GM21619 (cell line): ENCODE measurements at regions not wholly inside any gene's neighbourhood (a gene's known extent, or its start where the extent isn't known, plus 50 kb on each side); places are given as distances from the start of the nearest gene placed in this dataset.
"Not testable (repeated sequence)": the region's sequence is repeated elsewhere in the genome, so short reads cannot be mapped to it uniquely, and the experiment has no call there.

Experiments
- ATAC-seq: cut with Tn5 transposase; IDR thresholded peaks from one replicate; pipeline ENCODE4 v1.9.1; 2021; ENCODE audit not compliant: unreplicated experiment

DNA sequence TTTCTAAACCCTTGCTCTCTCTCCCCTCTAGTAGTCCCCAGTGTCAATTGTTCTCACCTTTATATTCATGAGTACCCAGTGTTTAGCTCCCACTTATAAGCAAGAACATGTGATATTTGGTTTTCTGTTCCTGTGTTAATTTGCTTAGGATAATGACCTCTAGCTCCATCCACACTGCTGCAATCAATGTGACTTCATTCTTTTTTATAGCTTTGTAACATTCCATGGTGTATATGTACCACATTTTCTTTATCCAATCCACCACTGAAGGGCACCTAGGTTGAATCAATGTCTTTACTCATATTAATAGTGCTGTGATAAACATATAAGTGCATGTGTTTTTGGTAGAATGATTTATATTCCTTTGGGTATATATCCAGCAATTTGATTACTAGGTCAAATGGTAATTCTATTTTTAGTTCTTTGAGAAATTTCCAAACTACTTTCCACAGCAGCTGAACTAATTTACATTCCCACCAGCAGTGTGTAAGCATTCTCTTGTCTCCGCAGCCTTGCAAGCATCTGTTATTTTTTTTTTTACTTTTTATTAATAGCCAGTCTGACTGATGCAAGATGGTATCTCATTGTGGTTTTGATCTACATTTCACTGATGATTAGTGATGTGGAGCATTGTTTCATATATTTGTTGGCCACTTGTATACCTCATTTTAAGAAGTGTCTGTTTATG lies 277.8 kb downstream of the LTN1 start:
- no peak for ATAC-seq

DNA sequence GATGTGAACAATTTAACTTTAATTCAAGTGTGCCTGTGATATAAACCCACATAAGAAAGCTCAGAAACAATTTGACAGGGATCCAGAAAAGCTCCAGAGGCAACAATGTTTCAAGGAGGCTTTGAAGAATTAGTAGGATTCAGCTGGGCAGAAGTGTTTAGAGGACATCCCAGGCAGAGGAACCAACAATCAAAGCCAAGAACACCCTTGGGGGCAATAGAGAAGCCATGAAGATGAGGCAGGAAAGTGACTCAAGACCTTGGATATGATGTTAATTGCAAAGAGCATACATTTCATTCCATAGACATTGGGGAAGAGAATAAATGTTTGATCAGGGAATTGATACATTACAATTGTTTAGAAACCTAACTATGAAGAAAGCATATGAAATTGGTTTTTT lies 280.3 kb downstream of the LTN1 start:
- no peak for ATAC-seq

DNA sequence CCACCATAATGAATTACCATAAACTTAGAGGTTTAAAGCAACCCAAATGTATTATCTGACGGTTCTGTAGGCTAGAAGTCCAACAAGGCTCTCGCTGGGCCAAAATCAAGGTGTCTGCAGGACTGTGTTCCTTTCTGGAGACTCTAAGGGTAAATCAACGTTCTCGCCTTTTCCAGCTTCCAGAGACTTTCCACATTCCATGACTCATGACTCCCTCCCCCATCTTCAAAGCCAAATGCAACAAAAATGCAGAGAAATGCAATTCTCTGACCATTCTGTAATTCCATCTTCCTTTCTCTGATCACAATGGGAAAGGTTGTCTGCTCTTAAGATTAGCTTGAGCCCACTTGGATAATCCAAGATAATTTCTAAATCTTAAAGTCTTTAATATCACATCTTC lies 287.1 kb downstream of the LTN1 start:
- ATAC-seq = no peak

DNA sequence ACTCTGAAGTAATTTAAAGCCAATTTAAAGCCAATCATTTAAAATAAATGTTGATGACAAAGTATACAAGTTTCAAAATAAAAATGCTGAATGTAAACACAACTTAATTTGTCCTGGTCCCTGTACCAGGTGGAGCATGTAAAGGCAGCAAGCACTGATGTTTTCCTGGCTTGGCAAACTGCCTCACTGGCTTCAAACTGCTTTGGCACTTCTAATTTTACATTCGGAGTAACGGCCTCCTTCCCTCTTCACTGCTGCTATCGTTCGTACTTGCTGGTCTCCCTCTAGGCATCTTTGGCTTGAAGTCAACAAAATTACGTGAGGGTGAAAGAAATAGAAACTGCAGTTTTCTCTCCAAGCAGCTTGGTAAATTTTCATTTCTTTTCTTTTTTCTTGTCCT lies 287.9 kb downstream of the LTN1 start:
- no peak for ATAC-seq

DNA sequence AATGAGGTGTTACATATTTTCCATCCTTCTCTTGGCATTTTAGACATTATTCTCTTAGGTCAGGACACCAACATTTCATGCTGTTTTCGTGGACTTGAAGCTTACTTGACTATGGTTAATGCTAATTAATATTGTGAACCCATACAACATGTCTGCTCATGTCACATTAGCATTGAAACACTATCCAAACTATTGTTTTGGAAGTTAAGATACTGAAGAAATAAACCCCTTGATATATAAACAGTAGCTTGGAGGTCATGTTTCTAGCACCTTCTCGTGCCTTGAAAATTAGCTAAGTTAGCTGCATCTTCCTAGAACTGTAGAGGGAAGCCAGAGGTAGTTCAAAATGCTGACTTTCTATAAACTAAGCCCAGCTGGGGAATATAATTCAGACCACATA lies 288.8 kb downstream of the LTN1 start:
- no peak for ATAC-seq

DNA sequence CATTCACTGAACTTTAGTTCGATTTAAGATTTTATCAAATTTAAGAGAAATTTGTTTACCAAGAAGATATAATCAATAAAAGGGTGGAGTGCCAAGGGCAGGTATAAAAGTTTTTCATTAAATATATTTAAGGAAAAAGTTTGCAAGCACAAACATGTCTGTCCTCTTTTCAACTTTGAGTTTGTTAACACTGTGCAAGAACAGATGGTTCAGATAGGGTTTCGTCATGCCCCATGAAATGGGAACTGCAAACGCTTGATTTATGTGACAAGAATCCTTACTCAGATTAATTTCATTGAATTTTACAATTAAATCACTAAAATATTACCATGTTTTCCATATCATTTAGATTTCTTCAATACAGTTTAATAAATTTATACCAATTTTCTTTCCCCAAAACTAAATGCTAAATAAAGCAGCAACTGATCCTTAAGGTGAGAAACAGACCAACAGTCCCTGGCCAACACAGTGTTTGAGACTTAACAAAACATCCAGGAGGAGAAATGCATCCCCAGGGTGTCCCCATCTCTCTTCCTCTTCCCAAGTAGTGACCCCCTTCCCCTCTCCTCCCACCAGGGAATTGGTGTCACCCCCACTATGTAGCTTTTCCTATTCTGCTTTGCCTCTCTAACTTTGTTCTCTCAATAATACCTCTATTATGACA lies 292.9 kb downstream of the LTN1 start:
- no peak for ATAC-seq

DNA sequence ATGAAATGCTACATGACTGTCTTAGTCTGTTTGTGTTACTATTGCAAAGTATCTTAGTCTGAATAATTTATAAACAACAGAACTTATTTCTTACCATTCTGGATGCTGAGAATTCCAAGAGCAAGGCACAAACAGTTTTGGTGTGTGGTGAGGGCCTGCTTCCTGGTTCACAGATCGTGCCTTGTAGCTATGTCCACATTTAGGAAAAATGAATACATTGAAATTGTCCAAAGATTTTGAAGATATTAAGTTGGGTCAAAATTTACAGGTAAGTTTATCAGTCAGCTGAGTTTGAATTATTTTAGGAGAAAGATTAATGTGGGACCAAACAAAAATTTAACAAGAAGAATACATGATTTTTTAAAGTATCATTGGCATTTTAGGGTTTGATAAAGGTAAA lies 293.5 kb downstream of the LTN1 start:
- ATAC-seq = no peak

DNA sequence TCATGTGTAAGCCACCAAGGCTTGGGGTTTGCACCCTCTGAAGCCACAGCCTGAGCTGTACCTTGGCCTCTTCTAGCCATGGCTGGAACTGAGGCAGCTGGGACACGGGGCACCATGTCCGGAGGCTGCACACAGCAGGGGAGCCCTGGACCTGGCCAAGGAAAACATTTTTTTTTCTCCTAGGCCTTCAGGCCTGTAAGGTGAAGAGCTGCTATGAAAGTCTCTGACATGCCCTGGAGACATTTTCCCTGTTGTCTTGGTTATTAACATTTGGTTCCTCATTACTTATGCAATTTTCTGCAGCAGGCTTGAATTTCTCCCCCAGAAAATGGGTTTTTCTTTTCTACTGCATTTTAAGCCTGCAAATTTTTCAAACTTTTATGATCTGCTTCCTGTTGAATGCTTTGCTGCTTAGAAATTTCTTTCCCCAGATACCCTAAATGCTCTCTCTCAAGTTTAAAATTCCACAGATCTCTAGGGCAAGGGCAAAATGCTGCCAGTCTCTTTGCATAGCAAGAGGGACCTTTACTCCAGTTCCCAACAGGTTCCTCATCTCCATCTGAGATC lies 295.8 kb downstream of the LTN1 start:
- ATAC-seq = no peak

DNA sequence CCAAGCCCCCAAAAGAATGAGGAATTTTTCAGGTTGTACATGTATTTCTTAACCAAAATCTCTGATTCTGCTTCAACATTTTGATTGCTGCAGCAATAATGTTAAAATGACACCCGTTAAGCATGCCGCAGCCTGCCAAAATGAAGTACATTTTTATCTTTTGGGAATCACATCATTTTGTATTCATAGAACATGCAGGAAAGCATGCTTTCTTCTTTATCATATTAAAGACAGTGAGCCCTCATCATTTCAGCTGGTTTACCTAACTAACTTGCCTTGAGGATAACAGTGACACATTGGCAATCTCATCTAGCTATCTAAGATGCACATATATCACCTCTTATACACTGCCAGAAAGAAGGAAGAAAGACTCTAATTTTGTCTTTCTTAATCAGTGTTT lies 299.2 kb downstream of the LTN1 start:
- ATAC-seq = no peak

DNA sequence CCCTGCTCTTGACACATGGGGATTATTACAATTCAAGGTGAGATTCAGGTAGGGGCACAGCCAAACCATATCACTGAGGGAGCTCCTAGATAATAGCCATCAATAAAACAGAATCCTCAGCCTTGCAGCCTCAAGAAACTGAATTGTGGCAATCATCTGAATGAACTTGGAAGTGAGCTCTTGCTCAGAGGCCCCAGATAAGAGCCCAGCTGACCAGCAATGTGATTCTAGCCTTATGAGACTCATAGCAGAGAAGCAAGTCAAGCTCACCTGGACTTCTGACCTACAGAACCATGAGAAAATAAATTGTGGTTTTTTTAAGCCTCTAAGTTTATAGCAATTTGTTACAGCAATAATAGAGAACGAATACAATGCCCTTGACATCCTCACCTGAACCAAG lies 302.5 kb downstream of the LTN1 start:
- no peak for ATAC-seq

DNA sequence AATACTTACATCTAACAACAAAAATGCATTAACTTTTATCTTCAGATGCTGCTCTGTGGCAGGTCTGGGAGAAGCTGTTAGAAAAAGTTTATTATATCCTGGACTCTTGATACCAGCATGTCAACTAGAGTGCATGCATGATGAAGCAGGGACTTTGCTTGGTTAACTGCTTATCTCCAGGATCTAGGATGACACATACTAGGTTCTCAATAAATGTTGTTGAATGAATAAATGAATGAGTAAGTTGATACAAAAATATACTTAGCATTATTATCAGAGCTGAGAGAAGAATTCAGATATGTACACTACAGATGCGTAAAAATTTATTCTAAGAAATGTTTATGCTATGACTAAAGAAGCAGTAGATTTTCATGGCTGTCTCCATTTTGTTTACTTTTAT lies 304.3 kb downstream of the LTN1 start:
- no peak for ATAC-seq

DNA sequence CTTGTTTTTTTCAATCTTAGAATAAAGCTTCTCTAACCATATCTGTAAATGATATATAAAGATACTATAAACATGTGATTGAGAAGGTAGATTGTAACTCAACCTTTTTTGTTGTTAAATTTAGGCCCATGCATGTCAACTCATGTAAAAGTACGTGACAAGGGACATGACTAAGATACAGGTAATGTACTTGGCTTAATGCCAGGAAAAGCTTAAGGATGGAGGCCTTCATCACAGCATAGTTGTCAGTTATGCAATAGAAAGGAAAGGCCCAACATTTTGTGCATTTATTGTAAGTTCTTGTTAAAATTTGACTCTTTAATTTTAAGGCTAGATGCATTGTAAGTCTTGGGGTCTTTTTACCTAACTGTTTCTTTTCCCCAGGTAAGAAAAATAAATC lies 305.1 kb downstream of the LTN1 start:
- no peak for ATAC-seq

DNA sequence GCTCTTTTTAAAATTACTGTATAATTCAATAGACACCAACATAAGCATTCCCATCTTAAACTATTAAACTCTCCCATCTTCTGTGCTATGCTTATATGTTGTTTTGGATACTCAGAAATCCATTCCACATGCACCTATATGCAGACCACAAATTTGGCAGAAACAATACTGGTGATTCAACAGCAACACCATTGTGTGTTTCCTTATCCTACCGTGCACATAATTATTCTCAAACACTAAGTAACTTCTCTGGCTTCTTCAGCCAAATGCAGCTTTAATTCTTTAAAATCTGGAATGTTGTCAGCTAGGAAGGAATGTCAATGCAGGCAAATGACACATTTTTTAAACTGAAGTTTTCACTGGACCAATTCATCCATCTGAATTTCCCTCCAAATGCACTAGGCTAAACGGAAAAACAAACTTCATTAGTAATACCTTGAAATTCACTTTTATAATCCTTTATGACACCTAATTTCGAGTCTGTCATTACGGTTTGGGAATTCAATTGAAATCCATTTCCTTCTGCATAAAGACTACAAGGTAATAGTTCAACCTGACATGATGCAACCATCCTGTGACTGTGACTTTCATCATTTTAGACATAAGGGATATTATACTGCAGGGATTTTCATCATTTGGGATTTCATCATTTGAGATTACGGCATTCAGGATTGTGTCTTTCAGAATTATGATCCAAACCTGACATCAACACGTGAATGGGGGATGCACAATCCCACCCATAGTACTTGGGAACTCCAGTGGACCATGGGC lies 308.5 kb downstream of the LTN1 start:
- no peak for ATAC-seq

DNA sequence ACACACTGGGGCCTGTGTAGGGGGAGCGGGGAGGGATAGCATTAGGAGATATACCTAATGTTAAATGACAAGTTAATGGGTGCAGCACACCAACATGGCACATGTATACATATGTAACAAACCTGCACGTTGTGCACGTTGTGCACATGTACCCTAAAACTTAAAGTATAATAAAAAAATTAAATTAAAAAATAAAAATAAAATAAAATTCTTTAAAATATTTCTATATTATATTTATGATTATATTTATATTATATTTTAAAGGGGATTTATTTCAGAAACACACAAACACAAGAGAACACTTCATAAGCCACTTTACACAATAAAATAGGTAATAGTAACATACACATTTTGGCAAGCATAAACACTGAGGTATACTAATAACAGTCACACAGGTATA lies 309.8 kb downstream of the LTN1 start:
- not testable (repeated sequence) for ATAC-seq

DNA sequence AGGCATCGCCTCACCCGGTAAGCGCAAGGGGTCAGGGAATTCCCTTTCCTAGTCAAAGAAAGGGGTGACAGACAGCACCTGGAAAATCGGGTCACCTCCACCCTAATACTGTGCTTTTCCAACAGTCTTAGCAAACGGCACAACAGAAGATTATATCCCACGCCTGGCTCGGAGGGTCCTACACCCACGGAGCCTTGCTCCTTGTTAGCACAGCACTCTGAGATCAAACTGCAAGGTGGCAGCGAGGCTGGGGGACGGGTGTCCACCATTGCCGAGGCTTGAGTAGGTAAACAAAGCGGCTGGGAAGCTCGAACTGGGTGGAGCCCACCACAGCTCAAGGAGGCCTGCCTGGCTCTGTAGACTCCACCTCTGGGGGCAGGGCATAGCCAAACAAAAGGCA lies 315.6 kb downstream of the LTN1 start:
- not testable (repeated sequence) for ATAC-seq

DNA sequence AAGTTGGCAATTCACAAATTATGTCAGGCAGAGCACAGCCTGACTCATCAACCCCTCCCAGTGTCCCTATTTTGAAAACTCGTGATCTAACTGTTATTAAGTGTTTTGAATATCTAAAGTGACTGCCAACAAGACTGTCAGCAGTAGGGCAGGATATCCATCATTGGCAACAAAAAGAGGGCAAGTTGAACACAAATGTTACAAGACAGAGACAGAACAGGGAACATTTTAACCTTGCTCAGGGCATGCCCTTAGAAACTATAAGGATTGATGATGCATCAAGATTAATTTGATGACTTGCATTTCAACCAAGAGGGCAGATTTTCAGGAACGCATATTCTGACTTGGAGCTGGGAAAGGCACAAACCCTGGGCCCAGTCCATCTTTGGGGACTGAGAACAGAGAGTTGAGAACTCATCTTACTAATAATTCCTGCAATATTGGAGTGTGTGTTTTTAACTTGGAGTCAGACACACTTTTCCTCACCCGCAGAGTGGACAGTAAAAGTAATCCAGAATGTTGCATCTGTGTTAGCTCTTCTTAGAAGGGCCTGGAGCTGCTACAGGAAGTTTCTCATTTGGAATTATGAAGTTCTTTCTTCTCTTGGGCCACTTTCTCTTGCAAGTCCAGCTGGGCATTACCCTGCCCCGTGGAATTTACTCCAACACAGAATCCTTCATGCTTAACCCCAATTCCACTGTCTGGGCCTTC lies 317.2 kb downstream of the LTN1 start:
- ATAC-seq = no peak

DNA sequence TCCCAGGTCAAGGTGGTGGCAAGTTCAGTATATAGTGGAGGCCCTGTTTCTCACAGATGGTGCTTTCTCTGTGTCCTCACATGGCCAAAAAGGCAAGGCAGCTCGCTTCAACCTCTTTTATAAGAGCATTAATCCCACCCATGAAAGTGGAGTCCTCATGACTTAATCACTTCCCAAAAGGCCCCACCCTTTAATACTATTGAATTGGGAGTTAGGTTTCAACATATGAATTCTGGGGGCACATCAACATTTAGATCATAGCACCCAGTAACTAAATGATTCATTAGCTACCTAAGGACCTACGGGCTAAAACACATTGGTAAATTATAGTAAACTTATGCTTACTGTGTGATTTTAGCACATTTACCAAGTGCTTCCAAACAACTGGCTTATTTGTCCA lies 317.9 kb downstream of the LTN1 start:
- ATAC-seq = no peak

DNA sequence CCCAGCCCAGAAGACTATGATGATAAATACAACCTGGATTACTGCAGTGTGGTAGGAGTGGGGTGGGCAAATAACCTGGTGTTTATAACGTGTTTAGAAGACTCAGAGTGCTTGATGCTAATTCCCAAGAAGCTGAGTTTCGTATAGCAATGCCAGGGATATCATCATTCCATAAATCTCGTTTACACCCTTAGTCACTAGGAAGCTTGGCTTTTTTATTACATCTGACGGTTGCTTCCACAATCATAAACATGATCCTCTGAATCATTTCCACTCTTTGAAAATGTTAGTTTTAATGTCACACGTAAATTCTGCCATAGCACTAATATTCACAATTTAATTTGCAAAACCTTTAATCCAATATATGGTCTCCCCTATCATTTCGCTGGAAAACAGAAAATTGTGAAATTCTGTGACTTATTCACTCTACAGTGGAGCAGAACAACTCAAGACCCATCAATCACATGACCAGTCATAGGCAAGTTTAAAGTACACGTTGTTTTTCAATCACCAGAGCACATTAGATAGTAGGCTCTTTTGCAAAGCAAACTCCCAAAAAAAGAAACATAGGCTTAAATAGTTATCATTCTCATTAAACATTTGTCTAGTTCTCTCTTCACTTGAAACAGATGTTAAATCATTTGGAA lies 321.0 kb downstream of the LTN1 start:
- no peak for ATAC-seq

DNA sequence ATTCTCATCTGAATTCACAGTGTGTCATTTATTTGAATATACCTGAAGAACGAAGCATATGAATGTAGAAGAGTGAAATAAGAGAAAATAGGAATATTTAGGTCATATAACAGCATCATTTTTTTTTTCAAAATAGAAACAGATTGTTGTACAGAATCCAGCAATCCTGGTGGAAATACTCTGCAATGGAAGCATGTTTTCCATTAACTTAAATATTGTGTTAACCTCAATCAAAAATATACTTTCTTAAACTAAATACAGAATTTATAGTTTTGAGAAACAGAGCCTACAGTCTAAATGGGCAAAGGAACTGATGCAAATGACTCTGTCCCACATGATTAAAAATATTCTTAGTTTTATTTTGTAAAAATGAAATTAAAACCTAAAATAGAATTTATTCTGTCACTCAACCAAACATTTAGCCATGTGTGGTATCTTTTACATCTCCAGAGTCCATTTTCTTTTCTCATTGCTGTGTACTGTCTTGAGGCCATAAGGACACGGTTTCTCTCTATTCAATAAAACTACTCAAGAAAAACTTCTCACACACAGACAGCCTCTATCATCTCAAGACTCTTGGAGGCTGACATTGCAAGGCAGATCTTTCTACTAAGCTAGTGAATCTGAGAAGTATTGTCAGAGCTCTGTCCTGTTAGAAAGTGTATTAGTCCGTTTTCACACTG lies 322.6 kb downstream of the LTN1 start:
- no peak for ATAC-seq

DNA sequence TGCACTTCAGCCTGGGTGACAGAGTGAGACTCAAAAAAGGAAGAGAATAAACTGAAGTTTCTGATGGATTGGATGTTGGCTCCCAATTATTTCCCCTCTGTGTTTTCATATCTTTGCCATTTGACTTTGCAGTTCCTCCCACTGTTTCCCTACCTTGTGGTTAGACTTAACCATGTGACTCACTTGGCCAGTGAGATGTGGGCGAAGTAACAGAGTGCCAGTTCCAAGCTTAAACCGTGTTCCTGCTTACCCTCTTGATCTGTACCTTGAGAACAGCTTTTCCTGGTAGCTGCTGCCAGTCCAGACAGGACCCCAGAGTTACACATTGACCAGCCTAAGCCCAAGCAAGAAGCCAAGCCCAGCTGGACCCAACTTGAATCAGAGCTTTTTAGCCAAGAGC lies 323.4 kb downstream of the LTN1 start:
- no peak for ATAC-seq
